HUES48 (cell line): ENCODE measurements at regions not wholly inside any gene's neighbourhood (a gene's known extent, or its start where the extent isn't known, plus 50 kb on each side); places are given as distances from the start of the nearest gene placed in this dataset.
"Not testable (repeated sequence)": the region's sequence is repeated elsewhere in the genome, so short reads cannot be mapped to it uniquely, and the experiment has no call there.

Source experiments
- H3K27ac ChIP-seq: one replicate; pipeline ENCODE4 v1.7.0; 2013; ENCODE audit warnings: low read depth, low read length, inconsistent platforms
- H3K27me3 ChIP-seq: 2 replicates; pipeline ENCODE4 v1.6.1; 2013; ENCODE audit warnings: mild to moderate bottlenecking, low read length; ENCODE audit not compliant: control insufficient read depth, insufficient read depth
- H3K36me3 ChIP-seq: 2 replicates; pipeline ENCODE4 v1.6.1; 2013; ENCODE audit warnings: low read length; ENCODE audit not compliant: control insufficient read depth, insufficient read depth
- H3K4me1 ChIP-seq: 2 replicates; pipeline ENCODE4 v1.6.1; 2013; ENCODE audit warnings: mild to moderate bottlenecking, low read length; ENCODE audit not compliant: control insufficient read depth, insufficient read depth
- H3K4me3 ChIP-seq: 2 replicates; pipeline ENCODE4 v1.5.1; 2013; ENCODE audit warnings: mild to moderate bottlenecking, low read depth, low read length
- H3K9ac ChIP-seq: 2 replicates; pipeline ENCODE4 v1.6.1; 2013; ENCODE audit warnings: mild to moderate bottlenecking, low read depth, low read length, moderate library complexity
- H3K9me3 ChIP-seq: 2 replicates; pipeline ENCODE4 v1.6.1; 2013; ENCODE audit warnings: low read length; ENCODE audit not compliant: control insufficient read depth, insufficient read depth

DNA sequence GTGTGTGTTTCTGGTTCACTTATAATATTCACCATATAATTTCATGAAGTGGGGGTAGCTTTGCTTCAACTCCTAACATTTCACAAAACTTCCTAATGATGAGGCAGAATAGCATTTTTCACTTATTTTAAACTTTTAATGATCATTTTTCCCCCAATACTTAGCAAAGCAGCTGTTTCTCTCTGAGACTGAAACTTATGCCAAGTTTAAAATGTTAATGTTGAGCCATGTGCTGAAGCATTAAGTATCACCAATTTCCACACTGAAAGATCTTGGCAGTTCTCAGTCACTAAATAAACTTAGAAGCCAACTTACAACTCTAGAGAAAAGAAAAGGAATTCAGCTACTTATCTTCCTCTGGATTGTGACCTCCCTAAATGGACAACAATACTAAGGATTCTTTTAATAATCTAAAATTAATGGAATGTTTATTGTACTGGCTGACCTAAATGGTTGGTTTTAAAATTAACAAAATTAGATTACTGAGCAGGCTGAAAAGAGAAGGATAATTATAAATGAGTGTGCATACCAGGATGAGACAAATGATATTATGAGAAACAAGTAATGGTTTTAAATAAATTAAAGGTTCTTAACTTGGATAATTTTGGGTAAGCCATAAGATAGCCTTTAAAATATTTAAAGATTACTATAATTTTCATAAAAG, 1429.4 kb upstream of the ADGRL3 start:
- H3K27ac ChIP-seq, result no peak overlapping the region
- H3K36me3 ChIP-seq, result no peaks in the 10 kb centered on the region
- H3K9ac ChIP-seq, result no peak overlapping the region
- no peaks in the 10 kb centered on the region for H3K4me1 ChIP-seq
- no peaks in the 10 kb centered on the region for H3K9me3 ChIP-seq
- H3K27me3 ChIP-seq, result no peaks in the 10 kb centered on the region
- H3K4me3 ChIP-seq, result no peak overlapping the region

- H3K4me1 ChIP-seq, result no peaks in the 10 kb centered on the region
- H3K36me3 ChIP-seq, result no peaks in the 10 kb centered on the region
Measured at GRCh38 chr4:59772641-59773139, 1427.4 kb upstream of the ADGRL3 start.

GRCh38 chr4:59780271-59780670, 1419.9 kb upstream of the ADGRL3 start:
- H3K27me3 ChIP-seq, H3K27ac ChIP-seq, H3K4me3 ChIP-seq, H3K9ac ChIP-seq, H3K36me3 ChIP-seq, H3K9me3 ChIP-seq, H3K4me1 ChIP-seq: not testable (repeated sequence)

More at GRCh38 chr4:59772641-59773139, 1427.4 kb upstream of the ADGRL3 start:
- Histone ChIP-seq H3K4me3 (no peak overlapping the region), H3K9me3 (no peaks in the 10 kb centered on the region), H3K27ac (no peak overlapping the region), H3K9ac (no peak overlapping the region), H3K27me3 (no peaks in the 10 kb centered on the region)

DNA sequence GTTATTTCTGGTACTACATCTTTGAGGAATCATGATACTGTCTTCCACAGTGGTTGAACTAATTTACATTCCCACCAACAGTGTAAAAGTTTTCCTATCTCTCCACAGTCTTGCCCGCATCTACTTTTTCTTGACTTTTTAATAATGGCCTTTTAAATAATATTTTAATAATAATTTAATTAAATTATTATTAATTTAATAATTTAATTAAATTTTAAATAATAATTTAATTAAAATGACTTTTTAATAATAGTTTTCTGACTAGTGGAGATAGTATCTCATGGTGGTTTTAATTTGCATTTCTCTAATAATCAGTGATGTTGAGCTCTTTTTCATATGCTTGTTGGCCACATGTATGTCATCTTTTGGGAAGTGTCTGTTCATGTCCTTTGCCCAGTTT, 1395.0 kb upstream of the ADGRL3 start:
- Histone ChIP-seq H3K4me3 (no peak overlapping the region), H3K9ac (no peak overlapping the region), H3K36me3 (no peaks in the 10 kb centered on the region), H3K4me1 (no peaks in the 10 kb centered on the region), H3K27ac (no peak overlapping the region), H3K27me3 (no peaks in the 10 kb centered on the region), H3K9me3 (no peaks in the 10 kb centered on the region)

DNA sequence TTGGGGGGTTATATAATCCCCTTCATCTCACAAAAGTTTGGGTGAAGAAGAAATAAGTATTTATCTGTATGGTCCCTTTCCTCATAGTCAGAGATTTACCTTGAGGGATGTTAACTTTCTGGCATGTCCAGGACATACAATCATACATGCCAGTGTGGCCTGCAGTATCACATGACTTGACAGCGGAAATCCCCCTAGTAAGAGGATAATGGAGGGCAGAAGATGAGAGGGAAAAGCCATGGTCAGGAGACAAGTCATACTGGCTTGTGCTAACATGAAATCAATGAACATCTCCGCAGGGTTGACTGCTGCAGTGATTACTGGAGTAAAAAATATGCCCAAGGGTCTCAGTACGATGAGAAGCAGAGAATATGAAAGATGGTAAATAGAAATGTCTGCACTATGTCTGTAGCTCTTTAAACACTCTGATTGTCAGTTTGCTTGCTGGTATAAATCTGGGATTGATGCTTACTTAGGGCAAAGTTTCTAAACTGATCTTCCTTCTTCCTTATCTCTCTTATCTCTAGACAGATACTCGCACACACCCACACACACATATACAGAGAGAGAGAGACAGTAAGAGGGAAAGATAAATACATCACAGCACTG, 1385.6 kb upstream of the ADGRL3 start:
- Histone ChIP-seq H3K4me3 (no peak overlapping the region), H3K9me3 (no peaks in the 10 kb centered on the region), H3K4me1 (no peaks in the 10 kb centered on the region), H3K9ac (no peak overlapping the region), H3K27me3 (no peaks in the 10 kb centered on the region), H3K36me3 (no peaks in the 10 kb centered on the region), H3K27ac (no peak overlapping the region)

GRCh38 chr4:59818656-59819055, 1381.5 kb upstream of the ADGRL3 start:
- Histone ChIP-seq H3K27me3 (no peaks in the 10 kb centered on the region), H3K9ac (no peak overlapping the region), H3K27ac (no peak overlapping the region), H3K4me1 (no peaks in the 10 kb centered on the region), H3K36me3 (no peaks in the 10 kb centered on the region), H3K9me3 (no peaks in the 10 kb centered on the region), H3K4me3 (no peak overlapping the region)

GRCh38 chr4:59823311-59823710, 1376.8 kb upstream of the ADGRL3 start:
- no peak overlapping the region for H3K4me3 ChIP-seq
- H3K9me3 ChIP-seq, result no peaks in the 10 kb centered on the region
- no peaks in the 10 kb centered on the region for H3K4me1 ChIP-seq

GRCh38 chr4:59825104-59825503, 1375.0 kb upstream of the ADGRL3 start:
- Histone ChIP-seq H3K4me1 (no peaks in the 10 kb centered on the region), H3K9ac (no peak overlapping the region), H3K9me3 (no peaks in the 10 kb centered on the region), H3K27ac (no peak overlapping the region), H3K4me3 (no peak overlapping the region), H3K36me3 (no peaks in the 10 kb centered on the region), H3K27me3 (no peaks in the 10 kb centered on the region)

More at GRCh38 chr4:59823311-59823710, 1376.8 kb upstream of the ADGRL3 start:
- no peaks in the 10 kb centered on the region for H3K36me3 ChIP-seq
- H3K27me3 ChIP-seq, result no peaks in the 10 kb centered on the region
- H3K9ac ChIP-seq, result no peak overlapping the region
- no peak overlapping the region for H3K27ac ChIP-seq

GRCh38 chr4:59831746-59832145, 1368.4 kb upstream of the ADGRL3 start:
- Histone ChIP-seq H3K36me3 (no peaks in the 10 kb centered on the region), H3K4me3 (no peak overlapping the region), H3K9ac (no peak overlapping the region), H3K27me3 (no peaks in the 10 kb centered on the region), H3K4me1 (no peaks in the 10 kb centered on the region), H3K27ac (no peak overlapping the region), H3K9me3 (no peaks in the 10 kb centered on the region)

DNA sequence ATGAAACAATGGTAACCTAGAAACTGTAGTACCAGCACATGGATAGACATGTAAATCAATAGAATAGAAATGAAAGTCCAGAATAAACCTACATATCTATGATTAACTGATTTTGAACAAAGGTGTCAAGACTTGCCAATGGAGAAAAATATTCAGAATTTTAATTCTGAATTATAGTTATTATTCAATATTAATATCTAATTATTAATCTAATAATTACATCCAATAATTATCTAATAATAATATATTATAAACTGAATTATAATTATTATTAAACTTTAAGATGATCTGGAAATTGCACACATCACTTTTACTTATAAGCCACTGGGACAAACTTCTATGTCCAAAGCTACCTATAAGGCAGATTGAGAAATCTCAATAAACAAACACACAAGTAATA, 1365.2 kb upstream of the ADGRL3 start:
- no peaks in the 10 kb centered on the region for H3K36me3 ChIP-seq
- H3K27ac ChIP-seq, result no peak overlapping the region
- H3K4me1 ChIP-seq, result no peaks in the 10 kb centered on the region
- no peaks in the 10 kb centered on the region for H3K9me3 ChIP-seq
- no peak overlapping the region for H3K9ac ChIP-seq
- no peak overlapping the region for H3K4me3 ChIP-seq
- no peaks in the 10 kb centered on the region for H3K27me3 ChIP-seq

GRCh38 chr4:59837751-59838150, 1362.4 kb upstream of the ADGRL3 start:
- no peaks in the 10 kb centered on the region for H3K27me3 ChIP-seq
- H3K4me1 ChIP-seq, result no peaks in the 10 kb centered on the region
- H3K4me3 ChIP-seq, result no peak overlapping the region
- H3K27ac ChIP-seq, result no peak overlapping the region
- H3K36me3 ChIP-seq, result no peaks in the 10 kb centered on the region
- no peak overlapping the region for H3K9ac ChIP-seq
- no peaks in the 10 kb centered on the region for H3K9me3 ChIP-seq
